GM13977 (cell line): ENCODE measurements at regions not wholly inside any gene's neighbourhood (a gene's known extent, or its start where the extent isn't known, plus 50 kb on each side); places are given as distances from the start of the nearest gene placed in this dataset.

Source experiments
- DNase-seq: peaks from one replicate; pipeline ENCODE4 v3.0.0; 2012; ENCODE audit warnings: low spot score
- in situ Hi-C: fragments of 300-500 bp; cut with MboI; formaldehyde crosslinking; loops from one replicate; pipeline ENCODE4 v1.12.0; 2022; ENCODE audit warnings: low sequenced_read_pairs, low pct_unique_long_range_greater_than_20kb, mixed read lengths, inconsistent platforms; ENCODE audit not compliant: unreplicated experiment
- TF ChIP-seq, protein P1 (sequence below): IDR thresholded peaks from 2 replicates; pipeline ENCODE4 v1.5.1; 2012; ENCODE audit warnings: mild to moderate bottlenecking, control low read depth; ENCODE audit not compliant: insufficient read depth; ENCODE audit errors: extremely low read depth, missing control alignments

DNA sequence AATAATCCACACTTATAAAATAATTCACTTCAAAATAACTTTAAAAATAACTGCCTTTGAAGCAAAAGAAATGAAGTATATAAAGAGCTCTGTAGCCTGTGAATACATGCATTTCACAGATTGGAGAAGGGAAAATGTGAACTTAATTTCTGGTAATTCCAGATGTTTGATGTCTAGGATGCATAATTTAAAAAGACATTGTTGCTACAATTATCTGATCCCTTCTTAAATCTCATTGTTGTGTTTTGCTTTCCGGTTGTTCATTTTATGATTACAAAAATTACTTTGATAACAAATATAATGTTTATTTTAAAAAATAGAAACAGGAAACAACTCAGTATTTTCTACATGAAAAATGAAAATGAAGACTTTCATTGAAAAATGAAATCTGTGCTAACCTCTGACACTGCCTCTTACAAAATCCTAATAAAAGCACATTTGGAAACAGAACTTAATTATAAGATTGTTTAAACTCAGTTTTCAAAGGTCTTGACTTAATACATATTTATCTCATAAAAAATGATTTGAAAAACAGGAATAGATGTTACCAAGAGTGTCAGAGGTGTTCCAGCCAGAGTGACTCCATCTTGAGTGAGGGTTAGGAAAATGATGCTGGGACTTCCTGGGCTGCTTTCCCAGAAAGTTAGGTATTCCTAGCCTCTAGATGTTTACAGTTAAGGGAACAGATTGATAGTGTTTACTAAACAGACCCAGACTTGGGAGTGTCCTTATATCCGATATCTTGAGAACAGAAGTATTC lies 516.6 kb upstream of the SEMA3D start:
- TF ChIP-seq, protein P1, sequence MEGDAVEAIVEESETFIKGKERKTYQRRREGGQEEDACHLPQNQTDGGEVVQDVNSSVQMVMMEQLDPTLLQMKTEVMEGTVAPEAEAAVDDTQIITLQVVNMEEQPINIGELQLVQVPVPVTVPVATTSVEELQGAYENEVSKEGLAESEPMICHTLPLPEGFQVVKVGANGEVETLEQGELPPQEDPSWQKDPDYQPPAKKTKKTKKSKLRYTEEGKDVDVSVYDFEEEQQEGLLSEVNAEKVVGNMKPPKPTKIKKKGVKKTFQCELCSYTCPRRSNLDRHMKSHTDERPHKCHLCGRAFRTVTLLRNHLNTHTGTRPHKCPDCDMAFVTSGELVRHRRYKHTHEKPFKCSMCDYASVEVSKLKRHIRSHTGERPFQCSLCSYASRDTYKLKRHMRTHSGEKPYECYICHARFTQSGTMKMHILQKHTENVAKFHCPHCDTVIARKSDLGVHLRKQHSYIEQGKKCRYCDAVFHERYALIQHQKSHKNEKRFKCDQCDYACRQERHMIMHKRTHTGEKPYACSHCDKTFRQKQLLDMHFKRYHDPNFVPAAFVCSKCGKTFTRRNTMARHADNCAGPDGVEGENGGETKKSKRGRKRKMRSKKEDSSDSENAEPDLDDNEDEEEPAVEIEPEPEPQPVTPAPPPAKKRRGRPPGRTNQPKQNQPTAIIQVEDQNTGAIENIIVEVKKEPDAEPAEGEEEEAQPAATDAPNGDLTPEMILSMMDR = no peak
- in situ Hi-C loops = no loop called here
- no peak for DNase-seq

DNA sequence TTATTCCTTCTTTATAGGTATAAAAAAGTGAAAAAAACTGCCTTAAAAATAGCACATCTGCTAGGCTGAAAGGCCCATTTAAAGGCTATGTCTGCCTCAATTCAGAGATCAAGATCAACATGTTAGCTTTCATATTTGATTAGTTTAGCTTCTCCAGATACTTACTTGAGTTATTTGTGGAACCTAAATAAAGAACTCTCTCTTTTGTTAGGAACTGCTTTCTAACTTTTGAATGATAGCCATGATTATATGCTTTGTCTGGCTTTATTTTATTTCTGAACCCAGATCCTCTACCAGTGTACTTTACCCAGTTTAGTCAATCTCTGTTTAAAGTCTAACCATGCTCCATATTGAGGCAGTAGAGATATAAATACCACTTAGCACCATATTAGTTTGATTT lies 515.5 kb upstream of the SEMA3D start:
- TF ChIP-seq, protein P1 = no peak
- in situ Hi-C loops = no loop called here
- no peak for DNase-seq

DNA sequence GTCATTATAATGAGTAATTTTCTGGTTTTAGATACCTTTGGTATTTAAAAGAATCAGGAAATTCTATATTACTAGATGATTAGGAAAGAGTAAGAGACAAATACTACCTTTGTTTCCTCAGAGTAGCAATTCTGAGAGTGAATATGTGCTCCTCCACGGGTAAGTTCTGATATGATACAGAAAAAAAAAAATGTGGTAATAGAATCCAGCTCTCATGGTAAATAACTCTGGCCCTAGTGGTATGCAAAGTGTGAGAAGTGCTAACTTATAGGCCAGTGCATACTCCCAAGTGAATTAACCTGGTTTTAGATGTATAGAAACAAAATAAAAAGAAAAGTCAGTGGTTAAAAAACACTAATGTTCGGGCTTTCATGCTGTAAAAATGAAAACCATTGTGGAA lies 512.6 kb upstream of the SEMA3D start:
- in situ Hi-C loops = no loop called here
- DNase-seq = no peak
- TF ChIP-seq, protein P1 = no peak

DNA sequence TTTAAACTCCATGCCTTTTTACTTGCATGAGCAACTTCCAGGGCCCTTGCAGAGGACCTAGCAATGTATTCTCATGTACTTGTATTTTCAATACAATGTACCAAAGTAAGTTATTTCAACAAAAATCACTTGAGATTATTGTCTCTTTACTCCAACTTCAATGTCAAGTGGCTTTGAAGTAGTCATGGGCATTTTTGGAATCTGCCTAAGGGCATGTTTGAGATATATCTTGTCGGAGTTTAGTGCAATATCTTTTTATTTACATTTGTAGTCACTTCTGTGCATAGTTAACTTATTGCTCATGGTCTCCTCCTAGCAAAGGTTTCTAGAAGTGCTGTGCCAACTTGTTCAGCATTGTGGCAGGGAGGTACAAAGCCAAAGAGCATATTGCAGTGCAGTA lies 508.7 kb upstream of the SEMA3D start:
- TF ChIP-seq, protein P1 = no peak
- in situ Hi-C loops = no loop called here
- DNase-seq = no peak

DNA sequence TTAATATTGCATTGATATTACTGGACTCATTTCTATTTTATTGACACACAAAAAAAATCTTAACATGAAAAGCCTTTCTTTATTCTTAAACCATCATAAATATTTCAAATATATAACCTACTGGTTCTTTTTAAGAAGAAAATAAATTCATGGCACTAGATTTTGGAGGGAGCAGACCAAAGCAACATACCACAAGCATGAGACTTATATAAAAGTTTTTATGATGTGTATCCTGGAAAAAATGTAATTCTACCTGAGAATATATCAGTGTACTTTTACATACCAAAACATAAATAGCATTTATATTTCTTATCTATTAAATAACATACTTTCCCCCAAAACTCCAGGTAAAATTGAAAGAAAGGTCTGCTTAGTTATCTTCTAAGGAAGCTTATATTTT lies 508.2 kb upstream of the SEMA3D start:
- TF ChIP-seq, protein P1 = no peak
- in situ Hi-C loops = no loop called here

DNA sequence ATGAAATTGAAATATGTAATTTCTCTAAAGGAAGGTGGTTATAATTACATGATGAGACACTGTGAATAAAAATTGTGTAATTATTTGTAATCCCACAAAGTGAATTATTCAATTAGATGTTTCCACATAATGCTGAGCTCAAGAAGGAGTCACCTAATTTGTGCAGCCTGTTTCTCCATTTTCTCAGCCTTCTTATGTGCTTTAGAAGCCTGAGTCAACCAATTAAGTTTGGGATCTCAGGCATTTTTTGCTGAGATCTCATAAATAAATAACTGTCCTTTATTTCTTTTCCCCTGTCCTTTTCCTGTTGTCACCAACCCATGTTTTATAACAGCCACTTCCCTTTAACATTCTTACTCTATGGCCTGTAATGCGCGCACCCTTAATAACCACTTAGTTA lies 506.5 kb upstream of the SEMA3D start:
- TF ChIP-seq, protein P1 = no peak
- no peak for DNase-seq
- in situ Hi-C loops = no loop called here

More for the DNA sequence above, 508.2 kb upstream of the SEMA3D start:
- DNase-seq = no peak
